HG03159 (cell line): ENCODE measurements at regions not wholly inside any gene's neighbourhood (a gene's known extent, or its start where the extent isn't known, plus 50 kb on each side); places are given as distances from the start of the nearest gene placed in this dataset.

ENCODE experiments used
- ATAC-seq: cut with Tn5 transposase; IDR thresholded peaks from one replicate; pipeline ENCODE4 v1.9.1; 2021; ENCODE audit warnings: mild to moderate bottlenecking, moderate library complexity; ENCODE audit not compliant: unreplicated experiment

DNA sequence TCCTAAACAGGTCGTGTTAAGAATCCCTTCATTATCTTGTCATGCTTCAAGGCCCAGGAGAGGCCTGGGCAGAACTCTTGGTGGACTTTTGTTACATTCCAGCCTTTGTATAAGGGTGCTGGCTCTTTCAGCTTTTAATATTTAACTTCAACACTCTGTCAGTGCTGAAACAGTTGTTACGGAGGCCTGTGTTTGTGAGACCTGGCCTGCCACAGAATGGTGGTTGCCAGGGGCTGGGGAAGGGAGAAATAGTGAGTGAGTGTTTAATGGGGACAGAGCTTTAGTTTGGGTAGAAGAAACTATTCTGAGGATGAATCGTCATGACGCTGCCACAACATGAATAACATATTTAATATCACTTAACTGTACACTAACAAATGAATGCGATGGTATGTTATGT, 1027.6 kb upstream of the PRKX start:
- ATAC-seq = no peak

DNA sequence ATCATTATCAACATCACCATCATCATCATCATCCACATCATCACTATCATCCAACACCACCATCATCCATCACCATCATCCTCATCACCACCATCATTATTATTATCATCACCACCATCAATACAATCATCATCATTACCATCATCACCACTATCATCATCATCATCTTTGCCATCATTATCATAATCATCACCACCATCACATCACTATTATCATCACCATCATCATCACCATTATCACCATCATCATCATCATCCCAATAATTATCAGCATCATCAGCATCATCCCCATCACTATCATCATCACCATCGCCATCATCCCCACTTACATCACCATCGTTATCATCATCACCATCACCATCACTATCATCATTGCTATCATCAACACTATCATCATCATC, 1021.9 kb upstream of the PRKX start:
- no peak for ATAC-seq

- peak; percentile 56 for ATAC-seq
These were observed 997.4 kb upstream of the PRKX start for GRCh38 chrX:4710618-4711433.

DNA sequence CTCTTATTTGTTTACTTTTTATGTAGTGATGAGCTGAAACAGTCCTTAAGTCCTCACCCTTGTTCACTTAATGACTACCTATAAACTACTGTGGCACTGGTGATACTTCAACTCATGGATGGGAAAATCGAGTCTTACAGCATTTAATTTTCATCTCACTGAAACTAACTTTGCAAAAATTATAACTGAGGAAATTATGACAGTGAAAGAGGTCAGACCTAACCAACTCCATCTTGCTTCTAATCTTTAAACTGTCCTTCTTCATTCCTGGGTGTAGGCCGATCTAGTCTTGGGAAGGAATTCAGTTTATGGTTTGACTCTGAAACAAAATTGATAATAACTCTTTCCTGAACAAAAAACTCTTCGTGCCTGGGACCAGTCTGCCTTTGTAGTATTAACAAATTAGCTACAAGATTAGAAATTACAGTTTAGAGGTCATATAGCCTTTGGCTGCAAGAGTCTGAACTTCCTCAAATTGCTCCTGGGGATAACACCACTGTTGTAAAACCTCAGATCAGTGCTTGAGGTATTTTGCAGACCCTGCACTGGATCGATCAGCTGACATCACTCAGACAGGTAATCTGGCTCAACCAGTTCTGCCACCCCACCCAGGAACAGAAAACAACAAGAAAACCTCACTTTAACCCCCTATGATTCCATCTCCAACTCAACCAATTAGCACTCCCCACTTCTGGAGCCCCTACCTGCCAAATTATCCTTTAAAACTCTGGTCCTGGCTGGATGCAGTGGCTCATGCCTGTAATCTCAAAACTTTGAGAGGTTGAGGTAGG, 995.7 kb upstream of the PRKX start:
- no peak for ATAC-seq

DNA sequence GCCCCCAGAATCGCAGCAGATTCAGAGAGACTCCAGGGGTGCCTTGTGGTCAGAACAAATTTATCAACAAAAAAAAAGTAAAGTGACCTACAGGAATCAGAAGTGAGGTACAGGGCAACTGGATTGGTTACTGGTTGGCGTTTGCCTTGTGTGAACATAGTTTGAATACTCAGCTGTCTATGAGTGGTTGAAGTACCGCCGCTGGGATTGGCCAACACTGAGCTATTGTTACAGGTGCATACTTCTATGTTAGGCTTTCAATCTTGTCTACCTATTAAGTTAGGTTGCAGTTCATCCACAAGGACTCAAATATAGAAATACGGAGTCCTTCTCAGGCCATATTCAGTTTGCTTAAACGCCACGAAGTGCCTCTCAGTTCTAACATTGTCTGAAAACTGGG, 993.5 kb upstream of the PRKX start:
- no peak for ATAC-seq

GRCh38 chrX:4690521-4690920, 977.1 kb upstream of the PRKX start:
- ATAC-seq = no peak

- ATAC-seq = no peak
These were observed 969.2 kb upstream of the PRKX start for GRCh38 chrX:4682636-4683035.

- no peak for ATAC-seq
These were observed 962.3 kb upstream of the PRKX start for GRCh38 chrX:4675686-4676300.

DNA sequence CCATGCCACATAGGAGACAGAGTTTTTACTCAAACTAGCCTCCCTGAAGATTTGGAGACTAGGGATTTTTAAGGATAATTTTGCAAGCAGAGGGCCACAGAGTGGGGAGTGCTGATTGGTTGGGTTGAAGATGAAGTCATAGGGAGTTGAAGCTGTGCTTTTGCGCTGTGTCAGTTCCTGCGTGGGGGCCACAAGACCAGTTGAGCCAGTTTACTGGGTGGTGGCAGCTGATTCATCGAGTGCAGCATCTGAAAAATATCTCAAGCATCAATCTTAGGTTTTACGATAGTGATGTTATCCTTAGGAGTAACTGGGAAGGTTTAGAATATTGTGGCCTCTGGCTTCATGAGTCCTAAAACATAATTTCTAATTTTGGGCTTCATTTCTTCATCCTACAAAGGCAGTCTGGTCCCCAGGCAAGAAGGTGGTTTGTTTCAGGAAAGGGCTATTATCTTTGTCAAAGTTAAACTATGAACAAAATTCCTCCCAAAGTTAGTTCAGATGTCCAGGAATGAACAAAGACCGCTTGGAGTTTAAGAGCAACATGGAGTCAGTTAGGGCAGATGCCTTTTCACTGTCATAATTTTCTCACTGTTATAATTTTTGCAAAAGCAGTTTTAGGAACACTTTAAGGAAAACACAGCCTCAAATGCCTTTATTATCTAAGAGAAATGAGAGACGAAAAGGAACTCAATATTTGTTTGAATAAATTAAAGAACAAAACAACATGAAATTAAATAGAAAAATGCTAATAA, 960.8 kb upstream of the PRKX start:
- no peak for ATAC-seq

DNA sequence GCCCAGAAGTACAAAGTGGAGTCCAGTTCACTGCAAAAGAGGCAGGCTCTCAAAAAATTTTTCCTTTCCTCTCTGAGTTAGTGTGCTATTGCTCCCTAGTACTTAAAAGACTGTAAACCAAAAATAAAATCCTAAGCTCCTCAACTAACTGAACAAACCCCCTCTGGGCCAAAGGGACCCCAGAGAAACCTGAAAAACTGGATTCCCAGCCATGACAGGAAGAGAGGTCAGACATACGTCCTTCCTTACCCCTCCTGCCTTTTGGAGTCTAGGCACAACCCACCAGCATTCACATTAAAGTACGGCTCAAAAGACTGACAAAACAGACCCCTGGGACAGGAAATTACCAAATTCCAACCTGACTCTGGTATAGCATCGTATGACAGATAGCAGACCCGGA, 957.9 kb upstream of the PRKX start:
- ATAC-seq = no peak

DNA sequence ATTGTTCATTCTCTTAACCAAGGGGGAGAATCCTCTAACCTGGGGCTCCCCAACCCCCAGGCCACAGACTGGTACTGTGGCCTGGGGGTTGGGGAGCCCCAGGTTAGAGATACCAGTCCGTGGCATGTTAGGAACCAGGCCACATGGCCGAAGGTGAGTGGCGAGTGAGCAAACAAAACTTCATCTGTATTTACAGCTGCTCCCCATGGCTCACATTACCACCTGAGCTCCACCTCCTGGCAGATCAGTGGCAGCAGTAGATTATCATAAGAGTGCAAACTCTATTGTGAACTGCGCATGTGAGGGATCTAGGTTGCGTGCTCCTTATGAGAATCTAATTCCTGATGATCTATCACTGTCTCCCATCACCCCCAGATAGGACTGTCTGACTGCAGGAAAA, 957.2 kb upstream of the PRKX start:
- no peak for ATAC-seq

DNA sequence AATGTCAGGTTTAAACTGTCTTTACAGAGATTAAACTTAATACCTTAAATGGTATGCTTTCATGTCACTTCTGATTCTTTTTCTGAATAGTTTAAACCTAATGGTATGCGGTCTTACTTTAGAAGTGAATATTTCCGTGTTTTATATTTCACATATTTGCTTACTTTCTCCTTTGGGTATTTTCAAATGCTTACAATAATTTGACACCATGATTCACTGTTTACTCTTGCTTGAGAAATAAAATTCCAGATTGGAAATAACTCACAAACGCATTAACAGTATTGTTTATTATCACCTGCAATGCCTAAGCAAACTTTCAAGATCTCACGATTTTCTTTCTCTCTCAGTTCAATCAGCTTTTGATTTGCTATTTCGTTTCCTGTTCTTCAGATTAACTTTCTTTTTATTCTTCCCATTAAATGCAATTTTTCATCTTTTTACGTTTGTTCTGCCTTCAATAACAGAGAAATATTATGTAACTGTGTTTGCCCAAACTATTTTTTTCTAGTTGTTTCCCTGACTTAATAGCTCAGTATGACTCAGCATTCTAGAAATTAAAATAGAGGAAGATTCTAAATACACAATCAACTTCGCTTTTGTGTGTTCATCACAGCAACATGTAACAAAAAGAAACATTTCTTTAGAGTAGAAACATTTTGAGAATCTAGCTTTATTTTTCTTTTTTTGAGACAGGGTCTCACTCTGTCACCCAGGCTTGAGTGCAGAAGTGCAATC, 955.5 kb upstream of the PRKX start:
- no peak for ATAC-seq

- no peak for ATAC-seq
These were observed 949.6 kb upstream of the PRKX start for GRCh38 chrX:4663085-4663484.

GRCh38 chrX:4661771-4662170, 948.3 kb upstream of the PRKX start:
- no peak for ATAC-seq

- no peak for ATAC-seq
These were observed 943.0 kb upstream of the PRKX start for GRCh38 chrX:4656419-4656818.

DNA sequence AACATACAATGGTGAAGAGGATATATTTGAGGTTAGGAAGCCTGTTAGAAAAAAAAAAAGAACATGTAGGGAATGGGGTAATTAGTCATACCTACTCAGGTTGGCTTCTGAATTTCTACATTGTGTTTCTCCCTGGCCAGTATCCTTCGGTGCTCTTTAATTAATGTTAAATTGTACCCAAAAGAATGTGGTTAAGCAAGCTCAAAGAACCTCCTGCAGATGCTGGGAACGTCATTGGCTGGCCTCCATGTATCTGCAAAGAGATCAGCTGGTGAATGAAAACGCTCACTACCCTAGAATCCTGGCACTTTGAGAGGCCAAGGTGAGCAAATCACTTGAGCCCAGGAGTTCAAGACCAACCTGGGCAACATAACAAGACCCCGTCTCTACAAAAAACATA, 942.3 kb upstream of the PRKX start:
- no peak for ATAC-seq

DNA sequence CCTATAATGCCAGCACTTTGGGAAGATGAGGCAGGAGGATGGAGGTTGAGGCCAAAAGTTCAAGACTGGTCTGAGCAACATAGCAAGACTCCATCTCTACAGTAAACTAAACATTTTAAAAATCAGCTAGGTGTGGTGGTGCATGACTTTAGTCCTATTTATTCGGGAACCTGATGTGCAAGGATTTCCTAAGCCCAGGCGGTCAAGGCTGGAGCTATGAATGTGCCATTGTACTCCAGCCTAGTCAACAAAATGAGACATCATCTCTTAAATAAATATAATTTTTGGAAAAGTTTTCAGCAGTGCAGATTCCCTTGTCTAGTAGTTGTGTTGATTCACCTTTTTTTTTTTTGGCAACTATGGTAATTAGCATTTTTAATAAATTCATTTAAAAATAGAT, 928.7 kb upstream of the PRKX start:
- no peak for ATAC-seq

DNA sequence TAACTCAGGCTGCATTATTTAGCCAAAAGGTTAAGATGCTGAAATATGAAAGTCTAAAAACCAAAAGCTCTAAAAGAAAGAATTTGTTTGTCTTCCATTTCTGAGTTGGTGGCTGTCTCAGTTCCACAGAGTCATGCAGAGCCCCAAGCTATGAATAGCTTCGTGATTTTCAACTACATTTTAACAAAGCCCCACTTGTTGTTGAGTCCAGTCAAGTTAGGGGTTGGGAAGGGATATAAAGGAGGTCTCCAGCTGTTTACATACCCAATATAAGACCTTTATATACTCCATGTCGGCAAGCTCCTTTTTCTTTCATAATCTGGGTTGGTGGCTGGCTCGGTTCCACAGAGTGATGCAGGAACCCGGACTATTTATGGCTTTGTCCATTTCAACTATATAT, 924.6 kb upstream of the PRKX start:
- no peak for ATAC-seq

GRCh38 chrX:4627414-4627813, 914.0 kb upstream of the PRKX start:
- ATAC-seq = no peak

DNA sequence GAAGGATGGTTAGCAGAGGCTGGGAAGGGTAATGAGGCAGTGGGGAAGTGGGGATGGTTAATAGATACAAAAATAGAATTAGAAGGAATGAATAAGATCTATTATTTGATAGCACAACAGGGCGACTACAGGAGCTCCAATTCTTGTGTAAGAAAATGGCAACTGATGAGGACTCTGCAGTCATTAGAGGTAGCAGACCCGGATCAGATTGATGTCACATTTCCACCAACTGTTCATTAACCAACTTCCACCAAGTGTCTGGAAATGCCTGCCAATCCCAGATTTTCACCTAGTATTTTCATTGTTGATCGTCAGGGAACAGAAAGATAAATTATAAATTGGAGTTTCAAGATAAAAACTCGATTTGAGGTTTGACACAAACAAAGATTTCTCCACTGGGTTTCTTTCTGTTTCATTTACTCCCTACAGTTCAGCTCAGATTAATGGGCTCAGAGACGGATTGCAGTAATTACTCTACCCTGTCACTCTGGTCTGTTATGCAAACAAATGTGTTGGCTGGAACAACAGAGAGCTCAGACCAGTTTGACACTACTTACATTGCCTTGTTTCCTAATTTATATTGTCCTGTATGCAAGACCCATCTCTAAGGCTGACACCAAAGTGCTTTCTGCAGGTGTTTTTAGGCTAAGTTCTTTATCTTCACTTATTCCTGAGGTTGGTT, 909.2 kb upstream of the PRKX start:
- no peak for ATAC-seq
